ENCODE measurements at regions not wholly inside any gene's neighbourhood (a gene's known extent, or its start where the extent isn't known, plus 50 kb on each side); places are given as distances from the start of the nearest gene placed in this dataset.
A peak's percentile ranks its signal among the peaks of the same experiment; 100 is the strongest.

GRCh38 chr1:95716097-95716496 is 482.1 kb downstream of the RWDD3 start:
- no peak overlapping the region for H2AFZ ChIP-seq (ENCODE audit: control insufficient read depth, low read length)
- TF ChIP-seq EZH2 (IDR thresholded peaks at IDR 0.05; ENCODE audit: low read length): no peak
- no peak for TF ChIP-seq CTCF (optimal IDR thresholded peaks at IDR 0.05 in 1 of 3, IDR thresholded peaks at IDR 0.05 in 1 of 3, conservative IDR thresholded peaks at IDR 0.05 in 1 of 3; ENCODE audit: extremely low read depth in 1 of 3, insufficient read depth in 2 of 3, low read length in 3 of 3)
- no peak overlapping the region for H3K4me3 ChIP-seq (ENCODE audit: control insufficient read depth in 2 of 3, extremely low read depth in 1 of 3, insufficient read depth in 2 of 3, low read depth in 1 of 3, low read length in 3 of 3)
- H3K27ac ChIP-seq (ENCODE audit: control insufficient read depth, insufficient read depth, low read length): no peak overlapping the region
- no peaks in the 10 kb centered on the region for H3K9me3 ChIP-seq (ENCODE audit: control insufficient read depth, low read depth, low read length)
- H3K4me2 ChIP-seq (ENCODE audit: control insufficient read depth, extremely low read depth, insufficient read depth, low read depth, low read length): peak overlapping the region; percentile 48
- H3K4me1 ChIP-seq (ENCODE audit: control insufficient read depth, extremely low read depth, insufficient read depth, low read length): peaks cover 13% of the 10 kb centered on the region
- no peaks in the 10 kb centered on the region for H3K36me3 ChIP-seq (ENCODE audit: control insufficient read depth in 2 of 2, extremely low read depth in 1 of 2, insufficient read depth in 2 of 2, low read length in 2 of 2)
- H3K79me2 ChIP-seq (ENCODE audit: control insufficient read depth, insufficient read depth, low read length): no peaks in the 10 kb centered on the region
- no peaks in the 10 kb centered on the region for H4K20me1 ChIP-seq (ENCODE audit: control insufficient read depth, extremely low read depth, insufficient read depth, low read length)
- no peak for FAIRE-seq
- dilution Hi-C loops (cut with MboI; ENCODE audit: extremely low pct_ligation_motif_present, low sequenced_read_pairs): no loop called here
- no peaks in the 10 kb centered on the region for H3K27me3 ChIP-seq (ENCODE audit: control insufficient read depth, extremely low read depth, insufficient read depth, low read length)
- peaks cover 2% of the 10 kb centered on the region for H3K9me1 ChIP-seq (ENCODE audit: control insufficient read depth, extremely low read depth, insufficient read depth, low read length)
- no peak overlapping the region for H3K9ac ChIP-seq (ENCODE audit: control insufficient read depth, extremely low read depth, insufficient read depth, low read length)
- DNase-seq (ENCODE audit: low read depth, low spot score): no peak

GRCh38 chr1:95716550-95716949 is 482.5 kb downstream of the RWDD3 start:
- Histone ChIP-seq H2AFZ (ENCODE audit: control insufficient read depth, low read length) (no peak overlapping the region), H3K36me3 (ENCODE audit: control insufficient read depth in 2 of 2, extremely low read depth in 1 of 2, insufficient read depth in 2 of 2, low read length in 2 of 2) (no peaks in the 10 kb centered on the region), H3K27ac (ENCODE audit: control insufficient read depth, insufficient read depth, low read length) (no peak overlapping the region), H3K9me1 (ENCODE audit: control insufficient read depth, extremely low read depth, insufficient read depth, low read length) (peaks cover 2% of the 10 kb centered on the region), H3K9me3 (ENCODE audit: control insufficient read depth, low read depth, low read length) (no peaks in the 10 kb centered on the region), H3K27me3 (ENCODE audit: control insufficient read depth, extremely low read depth, insufficient read depth, low read length) (no peaks in the 10 kb centered on the region), H3K4me2 (ENCODE audit: control insufficient read depth, extremely low read depth, insufficient read depth, low read depth, low read length) (peak overlapping the region; percentile 48), H4K20me1 (ENCODE audit: control insufficient read depth, extremely low read depth, insufficient read depth, low read length) (no peaks in the 10 kb centered on the region), H3K79me2 (ENCODE audit: control insufficient read depth, insufficient read depth, low read length) (no peaks in the 10 kb centered on the region), H3K4me3 (ENCODE audit: control insufficient read depth in 2 of 3, extremely low read depth in 1 of 3, insufficient read depth in 2 of 3, low read depth in 1 of 3, low read length in 3 of 3) (peak overlapping the region in 1 of 3 experiments; percentile 28), H3K9ac (ENCODE audit: control insufficient read depth, extremely low read depth, insufficient read depth, low read length) (no peak overlapping the region), H3K4me1 (ENCODE audit: control insufficient read depth, extremely low read depth, insufficient read depth, low read length) (peaks cover 13% of the 10 kb centered on the region)
- dilution Hi-C loops (cut with MboI; ENCODE audit: extremely low pct_ligation_motif_present, low sequenced_read_pairs): no loop called here
- no peak for FAIRE-seq
- DNase-seq (ENCODE audit: low read depth, low spot score): no peak
- no peak for TF ChIP-seq CTCF (optimal IDR thresholded peaks at IDR 0.05 in 1 of 3, IDR thresholded peaks at IDR 0.05 in 1 of 3, conservative IDR thresholded peaks at IDR 0.05 in 1 of 3; ENCODE audit: extremely low read depth in 1 of 3, insufficient read depth in 2 of 3, low read length in 3 of 3)
- no peak for TF ChIP-seq EZH2 (IDR thresholded peaks at IDR 0.05; ENCODE audit: low read length)

Data from keratinocyte (primary cell).